Keratinocyte (primary cell): ENCODE measurements at regions not wholly inside any gene's neighbourhood (a gene's known extent, or its start where the extent isn't known, plus 50 kb on each side); places are given as distances from the start of the nearest gene placed in this dataset.

Experiments used
- DNase-seq: peaks from one replicate; pipeline ENCODE4 v3.0.0-alpha.2; 2011; ENCODE audit warnings: low read depth, missing footprints, low spot score
- FAIRE-seq: peaks from 2 replicates; lab custom pipeline; 2011; peaks lifted over from hg19 to GRCh38; lab: Jason Lieb, UNC
- H2AFZ ChIP-seq: 2 replicates; pipeline ENCODE4 v1.6.0; 2012; ENCODE audit warnings: low read length, control low read depth, inconsistent platforms; ENCODE audit not compliant: control insufficient read depth
- H3K27ac ChIP-seq: 2 replicates; pipeline ENCODE4 v1.5.1; 2011; ENCODE audit warnings: low read length; ENCODE audit not compliant: control insufficient read depth, insufficient read depth
- H3K27me3 ChIP-seq: 3 replicates; pipeline ENCODE4 v1.6.0; 2011; ENCODE audit warnings: low read length; ENCODE audit not compliant: control insufficient read depth, insufficient read depth; ENCODE audit errors: extremely low read depth
- H3K36me3 ChIP-seq, 2 experiments: 2 replicates in 1 of 2; 3 replicates in 1 of 2; pipeline ENCODE4 v1.5.1; 2011; ENCODE audit warnings: low read length in 2 of 2, mild to moderate bottlenecking in 1 of 2; ENCODE audit not compliant: control insufficient read depth in 2 of 2, insufficient read depth in 2 of 2; ENCODE audit errors: extremely low read depth in 1 of 2
- H3K4me1 ChIP-seq: 3 replicates; pipeline ENCODE4 v1.5.1; 2011; ENCODE audit warnings: low read length; ENCODE audit not compliant: control insufficient read depth, insufficient read depth; ENCODE audit errors: extremely low read depth
- H3K4me2 ChIP-seq: 3 replicates; pipeline ENCODE4 v1.6.0; 2011; ENCODE audit warnings: low read depth, low read length; ENCODE audit not compliant: control insufficient read depth, insufficient read depth; ENCODE audit errors: extremely low read depth
- H3K4me3 ChIP-seq, 3 experiments: fragments of 200-600 bp in 1 of 3; sonication (generic) in 1 of 3; 2 replicates in 2 of 3; 3 replicates in 1 of 3; pipeline ENCODE4 v1.5.1; 2011 to 2016; ENCODE audit warnings: low read length in 3 of 3, mild to moderate bottlenecking in 3 of 3, control low read depth in 2 of 3, inconsistent platforms in 1 of 3, low read depth in 1 of 3, mixed read lengths in 1 of 3, mixed run types in 1 of 3, moderate library complexity in 1 of 3; ENCODE audit not compliant: control insufficient read depth in 2 of 3, insufficient read depth in 2 of 3; ENCODE audit errors: extremely low read depth in 1 of 3
- H3K79me2 ChIP-seq: 2 replicates; pipeline ENCODE4 v1.6.0; 2012; ENCODE audit warnings: low read length; ENCODE audit not compliant: control insufficient read depth, insufficient read depth
- H3K9ac ChIP-seq: 3 replicates; pipeline ENCODE4 v1.6.0; 2011; ENCODE audit warnings: low read length; ENCODE audit not compliant: control insufficient read depth, insufficient read depth; ENCODE audit errors: extremely low read depth
- H3K9me1 ChIP-seq: 3 replicates; pipeline ENCODE4 v1.6.0; 2011; ENCODE audit warnings: low read length; ENCODE audit not compliant: control insufficient read depth, insufficient read depth; ENCODE audit errors: extremely low read depth
- H3K9me3 ChIP-seq: 2 replicates; pipeline ENCODE4 v1.5.1; 2012; ENCODE audit warnings: low read depth, low read length; ENCODE audit not compliant: control insufficient read depth
- H4K20me1 ChIP-seq: 3 replicates; pipeline ENCODE4 v1.6.0; 2011; ENCODE audit warnings: low read length; ENCODE audit not compliant: control insufficient read depth, insufficient read depth; ENCODE audit errors: extremely low read depth
- CTCF ChIP-seq, 3 experiments: IDR thresholded peaks in 1 of 3; conservative IDR thresholded peaks in 1 of 3; optimal IDR thresholded peaks in 1 of 3; 2 replicates in 2 of 3; 3 replicates in 1 of 3; pipeline versions ENCODE3 to v1.5.1; 2011; ENCODE audit warnings: low read length in 3 of 3, mild to moderate bottlenecking in 3 of 3, moderate library complexity in 2 of 3, control low read depth in 1 of 3, inconsistent platforms in 1 of 3; ENCODE audit not compliant: insufficient read depth in 2 of 3; ENCODE audit errors: extremely low read depth in 1 of 3
- EZH2 ChIP-seq: IDR thresholded peaks from one replicate; pipeline ENCODE4 v1.6.1; 2012; ENCODE audit warnings: inconsistent platforms, mild to moderate bottlenecking, low read length, moderate library complexity
- dilution Hi-C: fragments of 300-500 bp; cut with MboI; formaldehyde crosslinking; loops from one replicate; pipeline ENCODE4 v1.7.0; 2020; ENCODE audit warnings: low sequenced_read_pairs; ENCODE audit not compliant: extremely low pct_ligation_motif_present

GRCh38 chr2:240300840-240301239 is 134.6 kb upstream of the GPC1 start:
- no peaks in the 10 kb centered on the region for H3K9me1 ChIP-seq
- TF ChIP-seq EZH2 (no peak), CTCF (optimal IDR thresholded peaks at IDR 0.05 in 1 of 3, IDR thresholded peaks at IDR 0.05 in 1 of 3, conservative IDR thresholded peaks at IDR 0.05 in 1 of 3; ENCODE audit: extremely low read depth in 1 of 3, insufficient read depth in 2 of 3, low read length in 3 of 3) (no peak)
- H3K4me3 ChIP-seq, result no peak overlapping the region
- DNase-seq (no peak), FAIRE-seq (no peak)
- peaks cover 11% of the 10 kb centered on the region for H3K27me3 ChIP-seq
- no peaks in the 10 kb centered on the region for H3K36me3 ChIP-seq
- H3K4me1 ChIP-seq, result no peaks in the 10 kb centered on the region
- H3K9me3 ChIP-seq, result no peaks in the 10 kb centered on the region
- no peaks in the 10 kb centered on the region for H3K79me2 ChIP-seq
- H3K4me2 ChIP-seq, result no peak overlapping the region
- H3K9ac ChIP-seq, result no peak overlapping the region
- no peaks in the 10 kb centered on the region for H4K20me1 ChIP-seq
- H2AFZ ChIP-seq, result no peak overlapping the region
- dilution Hi-C loops, result no loop called here
- no peak overlapping the region for H3K27ac ChIP-seq

GRCh38 chr2:240301256-240301795 is 134.1 kb upstream of the GPC1 start:
- Histone ChIP-seq H3K4me1 (no peaks in the 10 kb centered on the region), H3K27ac (no peak overlapping the region), H3K9me1 (no peaks in the 10 kb centered on the region), H4K20me1 (no peaks in the 10 kb centered on the region), H2AFZ (no peak overlapping the region), H3K9ac (no peak overlapping the region), H3K4me2 (no peak overlapping the region), H3K9me3 (no peaks in the 10 kb centered on the region), H3K79me2 (no peaks in the 10 kb centered on the region), H3K27me3 (peaks cover 11% of the 10 kb centered on the region), H3K36me3 (no peaks in the 10 kb centered on the region), H3K4me3 (no peak overlapping the region)
- dilution Hi-C loops, result no loop called here
- no peak for FAIRE-seq
- no peak for TF ChIP-seq CTCF (optimal IDR thresholded peaks at IDR 0.05 in 1 of 3, IDR thresholded peaks at IDR 0.05 in 1 of 3, conservative IDR thresholded peaks at IDR 0.05 in 1 of 3; ENCODE audit: extremely low read depth in 1 of 3, insufficient read depth in 2 of 3, low read length in 3 of 3)
- TF ChIP-seq EZH2, result no peak
- DNase-seq, result no peak
